HUDEP-2 (cell line): ENCODE measurements at regions not wholly inside any gene's neighbourhood (a gene's known extent, or its start where the extent isn't known, plus 50 kb on each side); places are given as distances from the start of the nearest gene placed in this dataset.

Experiments used
- DNase-seq, 76 experiments: peaks; one replicate each; lab custom pipeline; 2025; ENCODE audit not compliant: unreplicated experiment in 76 of 76; lab: John Stamatoyannopoulos, UW

DNA sequence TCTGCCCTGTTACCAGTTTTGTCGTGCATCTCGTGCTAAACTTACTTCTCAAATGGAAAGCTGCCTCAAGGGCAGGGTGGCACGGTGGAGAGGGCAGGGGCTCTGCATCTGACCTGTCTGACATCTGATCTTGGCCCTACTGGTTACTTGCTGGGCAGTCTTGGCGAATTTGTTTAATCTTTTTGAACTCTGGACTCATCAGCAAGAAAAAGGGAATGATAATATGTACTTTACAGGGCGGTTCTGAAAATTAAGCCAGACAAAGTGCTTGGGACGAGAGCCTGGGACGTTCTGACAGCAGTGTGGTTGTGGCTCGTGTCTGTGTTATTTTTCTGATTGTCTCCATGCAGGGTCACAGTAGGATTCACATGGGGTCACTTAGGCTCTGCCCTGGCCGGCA lies 659.3 kb downstream of the VRK1 start:
- DNase-seq = no peak

DNA sequence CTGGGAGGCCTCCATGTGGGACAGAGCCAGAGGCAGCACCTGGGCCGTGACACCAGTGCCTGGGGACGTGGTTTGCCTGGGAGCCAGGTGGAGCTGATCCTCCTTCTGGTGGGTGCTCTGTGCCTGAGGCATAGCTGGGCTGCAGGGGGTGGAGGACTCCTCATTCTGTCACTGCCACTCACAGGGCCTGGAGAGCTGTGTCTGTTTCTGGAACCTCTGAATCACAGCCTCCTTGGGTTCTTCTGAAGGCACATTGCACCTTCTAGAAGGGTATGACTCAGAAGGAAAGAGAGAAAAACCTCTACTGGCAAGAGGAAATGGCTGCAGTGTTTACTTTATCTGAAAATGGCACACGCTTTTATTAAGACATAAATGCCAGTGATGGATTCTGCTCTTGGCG lies 659.8 kb downstream of the VRK1 start:
- no peak for DNase-seq

DNA sequence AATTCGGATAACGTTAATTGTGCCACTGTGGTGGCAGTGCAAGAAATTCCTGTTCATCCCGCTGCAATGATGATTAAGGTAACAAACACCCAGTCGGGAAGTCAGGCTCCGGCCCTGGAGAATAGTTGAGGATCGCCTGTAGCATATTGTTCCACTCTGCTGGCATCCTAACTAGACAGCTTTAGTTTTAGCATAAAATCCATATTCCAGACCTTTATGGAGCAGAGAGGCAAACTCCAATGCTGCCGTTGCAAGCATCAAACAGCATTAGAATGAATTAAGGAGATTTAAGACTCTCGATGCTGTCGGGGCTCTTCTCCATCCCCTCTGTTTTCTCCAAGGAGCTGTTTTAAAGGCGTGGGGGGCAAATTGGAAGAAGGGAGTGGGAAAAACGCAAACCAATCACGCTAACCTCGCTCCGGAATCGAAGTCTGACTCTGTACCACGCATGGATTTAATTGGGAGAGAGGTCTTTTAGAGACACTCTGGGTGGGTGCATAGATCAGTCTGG lies 660.4 kb downstream of the VRK1 start:
- no peak for DNase-seq

DNA sequence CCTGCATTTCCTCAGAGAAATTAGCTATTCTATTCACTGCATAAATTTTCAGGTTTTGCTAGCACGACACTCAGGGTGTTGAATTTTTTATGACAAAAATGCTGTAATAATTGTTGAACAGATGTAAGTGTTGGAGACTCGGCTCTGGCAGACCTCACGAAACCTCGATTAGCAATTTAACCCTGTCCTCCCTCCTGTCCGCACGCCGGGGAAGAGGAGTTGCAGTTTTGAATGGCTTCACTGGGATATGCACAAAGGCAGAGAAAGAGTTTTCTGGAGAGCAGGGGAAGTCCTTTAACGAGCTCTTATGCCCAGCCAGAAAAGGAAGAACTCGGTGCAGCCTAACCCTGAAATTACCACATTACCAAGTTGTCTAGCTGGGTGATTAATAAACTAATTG lies 661.1 kb downstream of the VRK1 start:
- no peak for DNase-seq

DNA sequence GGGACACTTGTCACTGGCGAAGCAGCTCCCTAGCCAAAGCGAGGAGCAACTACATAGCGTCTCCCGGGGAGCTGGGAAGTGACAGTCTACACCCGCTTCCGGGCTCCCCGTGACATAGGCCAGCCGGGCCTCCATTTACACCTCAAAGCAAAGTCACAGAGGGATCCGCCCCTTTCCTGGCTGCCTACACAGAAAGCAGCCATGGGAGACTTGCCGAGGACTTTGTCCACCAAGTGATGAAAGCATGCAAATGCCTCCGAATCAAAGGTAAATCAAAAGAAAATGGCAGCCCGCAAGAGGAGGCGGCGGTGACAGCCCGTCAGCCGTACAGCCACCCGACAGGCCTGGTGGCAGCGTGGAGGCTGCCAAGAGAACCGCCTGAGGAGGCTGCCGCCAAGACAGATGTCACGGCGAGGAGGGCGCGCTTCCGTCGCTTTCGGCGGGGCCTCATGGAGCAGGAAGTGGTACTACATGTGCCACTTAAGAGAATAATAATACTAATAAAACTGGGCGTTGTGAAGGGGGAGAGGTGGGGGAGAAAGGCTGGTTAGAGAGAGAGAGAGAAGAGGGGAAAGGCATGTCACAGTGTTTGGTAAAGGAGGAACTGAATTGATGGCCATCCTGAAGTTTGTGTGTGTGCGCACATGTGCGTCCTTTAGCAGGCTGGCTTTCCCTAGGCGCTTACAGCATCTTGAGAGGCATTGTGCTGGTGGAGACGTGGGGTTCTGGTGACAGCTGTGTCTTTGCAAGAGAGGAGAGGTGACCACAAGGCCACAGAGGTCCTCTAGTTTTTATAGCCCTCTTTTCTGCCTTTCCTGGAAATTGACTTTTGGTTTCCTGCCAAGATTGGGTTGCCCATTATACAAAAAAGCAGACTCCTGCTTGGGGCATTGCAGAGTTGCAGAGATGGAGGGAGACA lies 661.7 kb downstream of the VRK1 start:
- no peak for DNase-seq

DNA sequence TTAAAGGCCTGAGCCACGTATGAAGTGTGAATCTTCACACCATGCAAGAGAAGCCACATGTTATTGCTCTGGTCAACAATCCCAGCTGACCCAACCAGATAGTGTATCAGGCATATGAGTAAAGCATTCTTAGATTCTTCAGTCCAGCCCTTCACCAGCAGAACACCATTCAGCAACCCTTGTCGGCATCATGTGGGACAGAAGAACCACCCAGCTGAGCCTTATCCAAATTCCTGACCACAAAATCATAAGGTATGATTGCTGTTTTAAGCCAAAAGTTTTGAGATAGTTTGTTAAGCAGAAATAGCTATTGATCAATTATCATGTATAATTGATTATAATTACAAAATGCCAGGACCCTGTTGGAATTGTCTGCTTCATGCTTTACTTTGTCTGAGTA lies 664.9 kb downstream of the VRK1 start:
- DNase-seq = no peak

DNA sequence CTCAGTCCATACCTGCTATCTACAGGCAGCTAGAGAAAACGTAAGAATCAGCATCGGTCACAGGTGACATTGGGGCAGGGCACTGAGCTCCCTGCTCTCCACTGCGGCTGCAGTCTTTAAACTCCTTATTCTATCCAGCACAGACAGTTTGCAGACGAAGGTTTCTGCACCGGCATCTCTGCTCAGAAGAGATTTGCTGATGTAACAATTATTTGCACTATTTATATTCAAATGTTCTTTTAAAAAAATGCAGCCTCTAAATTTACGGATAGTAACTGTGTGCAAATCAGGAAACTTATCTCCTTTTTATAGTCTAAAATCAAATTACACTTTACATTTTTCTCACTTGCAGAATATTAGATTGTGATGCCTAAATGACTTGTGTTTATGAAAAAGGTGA lies 671.0 kb downstream of the VRK1 start:
- DNase-seq = no peak

DNA sequence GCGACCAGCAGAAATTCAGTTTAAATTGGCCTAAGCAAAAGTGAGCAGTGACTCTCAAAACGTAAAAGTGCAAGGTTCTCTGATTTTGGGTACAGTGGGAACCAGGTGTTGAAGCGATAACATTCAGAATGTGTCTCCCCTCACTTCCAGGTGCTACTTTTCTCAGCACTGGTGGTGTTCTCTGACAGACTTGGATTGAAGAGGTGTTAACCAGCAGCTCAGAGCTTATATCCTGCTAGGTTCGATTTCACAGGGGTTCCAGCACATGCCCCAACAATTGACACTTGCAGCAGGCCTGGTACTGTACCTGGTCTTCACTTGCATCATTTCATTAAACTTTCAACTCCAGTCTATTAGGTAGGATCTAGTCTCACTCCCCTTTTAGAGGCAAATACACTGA lies 680.2 kb downstream of the VRK1 start:
- DNase-seq = no peak

DNA sequence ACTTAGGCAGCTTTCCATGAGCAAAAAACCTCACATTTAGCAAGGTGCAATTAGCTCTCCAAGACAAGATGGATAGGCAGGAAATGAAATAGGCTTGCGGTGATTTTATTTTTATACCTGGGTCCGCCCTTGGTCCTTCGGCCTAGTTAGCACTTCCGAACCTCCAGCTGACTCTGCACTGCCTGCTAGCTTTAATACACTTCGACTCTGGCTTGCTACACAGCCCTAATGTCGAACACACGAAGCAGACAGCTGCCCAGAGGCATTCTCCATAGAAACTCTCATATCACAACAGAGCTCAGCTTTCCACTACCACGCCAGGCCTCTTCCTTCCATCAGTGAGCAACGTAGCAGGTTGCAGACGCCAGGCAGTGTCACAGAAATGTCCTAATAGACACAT lies 688.0 kb downstream of the VRK1 start:
- no peak for DNase-seq

DNA sequence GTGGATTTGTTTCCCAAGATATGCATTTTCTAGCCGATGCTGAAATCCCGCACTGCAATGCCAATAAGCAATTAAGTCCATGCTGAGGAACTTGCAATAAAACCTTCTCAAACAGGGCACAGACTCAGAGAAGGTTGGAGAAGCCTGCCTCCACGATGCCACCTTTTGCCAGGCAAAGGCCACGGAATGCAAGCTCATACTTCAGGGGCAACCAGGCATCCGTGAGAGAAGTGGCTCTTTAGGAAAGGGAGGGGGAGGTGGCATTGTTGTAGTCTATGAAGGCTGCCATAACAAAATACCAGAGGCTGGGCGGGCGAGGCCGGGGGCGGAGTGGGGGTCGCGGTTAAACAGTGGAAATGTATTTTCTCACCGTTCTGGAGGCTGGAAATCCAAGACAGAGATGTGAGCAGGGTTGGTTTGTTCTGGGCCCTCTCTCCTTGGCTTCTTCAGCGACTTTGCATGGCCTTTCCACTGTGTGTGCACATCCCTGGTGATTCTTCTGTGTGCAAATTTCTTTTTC lies 689.5 kb downstream of the VRK1 start:
- DNase-seq = no peak

DNA sequence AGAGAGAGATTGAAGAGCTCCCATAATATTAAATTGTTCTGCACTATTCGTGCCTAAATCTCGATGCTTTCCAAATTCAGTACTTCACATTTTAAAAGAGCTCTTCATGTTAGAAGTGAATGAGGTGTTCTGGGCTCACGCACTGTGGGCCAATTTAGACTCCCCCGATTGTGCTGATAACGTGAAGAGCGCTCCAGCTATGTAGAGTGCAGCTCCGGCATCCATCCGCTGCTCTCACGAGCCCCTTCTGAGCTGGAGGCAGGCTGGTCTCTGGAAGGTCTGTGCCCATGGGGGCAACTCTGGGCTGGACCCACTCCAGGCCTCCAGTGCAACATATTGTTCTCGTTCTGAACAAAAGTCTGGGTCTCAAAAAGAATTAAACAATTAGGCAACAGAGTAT lies 692.6 kb downstream of the VRK1 start:
- no peak for DNase-seq

DNA sequence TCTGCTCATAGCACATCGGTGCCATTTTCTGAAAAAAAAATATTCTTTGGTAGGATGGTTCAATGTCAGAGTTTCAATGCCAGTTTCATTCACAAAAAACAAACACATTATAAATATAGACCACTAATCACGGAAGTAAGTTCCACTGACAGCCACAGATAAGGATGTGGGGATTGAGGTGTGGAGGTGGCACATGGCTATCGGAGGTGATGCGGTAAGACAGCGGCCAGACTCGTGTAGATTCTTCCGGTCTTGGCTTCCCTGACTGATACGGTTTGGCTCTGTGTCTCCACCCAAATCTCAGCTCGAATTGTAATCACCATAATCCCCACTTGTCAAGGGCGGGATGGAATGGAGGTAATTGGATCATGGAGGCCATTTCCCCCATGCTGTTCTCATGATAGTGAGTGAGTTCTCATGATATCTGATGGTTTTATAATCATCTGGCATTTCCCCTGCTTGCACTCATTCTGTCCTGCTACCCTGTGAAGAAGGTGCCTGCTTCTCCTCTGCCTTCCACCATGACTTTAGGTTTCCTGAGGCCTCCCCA lies 693.4 kb downstream of the VRK1 start:
- no peak for DNase-seq

DNA sequence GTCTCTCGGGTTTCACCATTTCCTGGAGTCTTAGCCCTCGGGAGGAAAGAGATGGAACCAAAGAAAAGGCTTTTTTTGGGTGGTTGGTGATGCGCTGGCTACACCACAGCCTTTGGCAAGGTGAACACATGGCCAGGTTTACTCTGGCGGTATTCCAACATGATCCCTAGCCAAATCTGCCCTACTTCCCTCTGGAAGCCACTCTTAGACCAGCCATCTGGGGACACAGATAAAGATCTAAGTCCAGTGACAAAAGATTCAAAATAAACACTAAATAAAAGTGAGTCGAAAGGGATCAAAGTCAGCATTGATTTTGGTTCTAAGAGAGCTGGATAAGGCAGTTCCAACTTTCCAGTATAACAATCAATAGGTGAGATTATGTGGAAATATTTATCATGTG lies 694.5 kb downstream of the VRK1 start:
- no peak for DNase-seq

DNA sequence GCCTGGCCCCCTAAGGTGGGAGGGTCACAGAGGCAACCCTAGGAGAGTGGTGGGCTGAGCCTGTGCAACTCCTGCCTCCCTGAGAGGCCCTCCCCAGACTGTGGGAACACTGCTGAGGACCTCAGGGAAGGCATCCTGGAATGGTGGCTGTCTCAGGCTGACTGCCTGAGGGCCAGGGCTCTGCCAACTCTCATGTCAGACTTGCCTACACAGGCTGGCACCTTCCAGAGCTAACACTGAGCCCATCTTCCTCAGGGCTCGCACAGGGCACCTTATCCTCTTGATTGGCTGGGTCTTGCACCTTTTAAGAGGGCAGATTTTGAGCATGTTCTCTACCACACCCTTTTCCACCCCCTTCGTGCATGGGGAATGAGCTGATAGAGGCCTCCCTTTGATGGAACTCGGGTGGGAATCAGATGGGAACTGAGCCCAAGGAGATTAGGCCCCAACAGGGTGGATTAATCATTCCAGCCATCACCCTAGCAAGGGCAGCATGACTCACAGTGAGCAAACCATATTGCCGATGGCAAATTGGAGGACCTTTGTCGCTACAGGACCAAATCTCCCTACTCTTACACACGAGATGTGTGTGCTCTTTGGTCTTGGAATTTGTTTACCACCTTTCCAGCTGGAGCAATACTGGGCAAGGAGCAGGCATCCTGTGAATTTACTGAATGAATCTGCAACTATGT lies 702.8 kb downstream of the VRK1 start:
- no peak for DNase-seq

DNA sequence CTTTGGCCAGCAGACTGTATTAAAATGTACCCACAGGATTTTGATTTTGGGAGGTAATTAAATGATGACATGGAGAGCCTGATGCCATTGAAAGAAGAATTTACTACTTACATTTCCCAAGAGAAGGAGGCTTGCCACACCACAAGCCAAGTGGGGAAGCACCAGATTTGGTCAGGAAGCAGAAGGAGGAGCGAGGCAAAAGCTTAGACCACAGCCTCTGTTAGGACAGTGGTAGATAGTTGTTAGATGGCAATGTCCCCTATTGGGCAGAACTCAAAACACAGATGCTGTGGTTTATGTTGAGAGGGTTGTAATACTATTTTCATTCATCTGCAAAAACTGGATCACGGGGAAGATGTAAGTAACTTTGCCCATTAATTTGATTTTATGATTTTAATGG lies 709.4 kb downstream of the VRK1 start:
- DNase-seq = no peak

DNA sequence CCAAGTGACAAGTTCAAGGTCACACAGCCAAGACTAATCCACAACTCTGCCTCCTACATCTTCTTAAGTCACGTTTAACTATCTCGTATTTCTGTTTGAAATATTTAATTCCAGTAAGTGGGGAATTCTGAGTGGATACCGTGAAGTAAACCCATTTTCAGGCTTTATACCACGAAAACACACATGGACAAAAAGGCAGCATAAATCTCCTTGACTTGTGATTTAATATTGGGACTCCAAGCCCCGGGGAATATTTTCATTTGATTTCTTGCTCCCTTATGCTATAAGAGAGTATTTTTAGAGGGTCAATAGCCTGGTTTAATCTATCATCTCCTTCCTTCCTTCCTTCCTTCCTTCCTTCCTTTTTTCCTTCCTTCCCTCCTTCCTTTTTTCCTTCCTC lies 716.7 kb downstream of the VRK1 start:
- no peak for DNase-seq

DNA sequence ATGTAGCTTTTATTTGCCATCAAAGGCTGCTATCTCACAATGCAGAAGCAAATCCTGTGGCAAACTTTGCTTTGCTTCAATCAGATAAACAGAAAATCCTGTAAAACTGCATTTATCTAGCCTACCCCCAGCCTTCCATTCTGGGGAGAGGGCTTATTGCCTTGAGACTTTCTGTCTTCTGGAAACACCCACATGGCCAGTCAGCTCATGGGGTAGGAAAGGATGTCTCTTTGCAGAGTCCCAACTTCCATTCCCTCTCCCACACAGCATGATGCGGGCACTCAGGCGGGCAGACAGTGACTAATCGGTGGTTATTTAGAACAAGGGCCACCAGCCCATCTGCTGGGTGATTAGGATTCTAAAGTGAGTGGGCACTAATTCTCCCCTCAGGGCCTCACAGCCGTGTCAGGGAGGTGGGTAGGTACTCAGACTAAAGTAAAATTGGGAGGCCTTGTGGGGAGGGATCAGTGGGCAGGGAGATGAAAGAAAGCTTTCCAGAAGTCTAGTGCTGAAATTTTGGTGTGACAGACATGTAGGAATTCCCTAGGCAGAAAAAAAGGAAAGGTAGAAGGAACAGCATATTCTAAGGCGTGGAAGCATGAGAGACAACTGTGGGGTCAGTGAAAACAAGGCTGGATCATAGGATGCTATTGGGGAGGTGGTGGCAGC lies 720.5 kb downstream of the VRK1 start:
- DNase-seq = no peak

DNA sequence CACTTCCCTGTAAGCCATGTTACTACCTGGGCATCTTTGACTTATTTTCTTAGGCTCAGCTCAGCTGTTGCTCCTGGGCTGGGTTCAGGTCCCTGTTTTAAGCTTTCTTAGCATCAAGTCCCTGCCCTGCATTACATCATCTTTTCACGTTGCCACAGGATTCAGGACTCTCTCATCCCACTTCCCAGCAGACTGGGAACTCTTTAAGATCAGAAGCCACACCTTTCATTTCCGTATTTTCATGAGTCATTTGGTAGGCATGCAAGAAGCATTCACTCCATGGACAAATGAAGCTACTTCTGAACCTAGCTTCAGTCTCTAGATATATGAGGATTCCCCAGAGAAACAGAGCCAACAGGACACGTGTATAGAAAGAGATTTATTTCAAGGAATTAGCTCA lies 726.8 kb downstream of the VRK1 start:
- DNase-seq = no peak

DNA sequence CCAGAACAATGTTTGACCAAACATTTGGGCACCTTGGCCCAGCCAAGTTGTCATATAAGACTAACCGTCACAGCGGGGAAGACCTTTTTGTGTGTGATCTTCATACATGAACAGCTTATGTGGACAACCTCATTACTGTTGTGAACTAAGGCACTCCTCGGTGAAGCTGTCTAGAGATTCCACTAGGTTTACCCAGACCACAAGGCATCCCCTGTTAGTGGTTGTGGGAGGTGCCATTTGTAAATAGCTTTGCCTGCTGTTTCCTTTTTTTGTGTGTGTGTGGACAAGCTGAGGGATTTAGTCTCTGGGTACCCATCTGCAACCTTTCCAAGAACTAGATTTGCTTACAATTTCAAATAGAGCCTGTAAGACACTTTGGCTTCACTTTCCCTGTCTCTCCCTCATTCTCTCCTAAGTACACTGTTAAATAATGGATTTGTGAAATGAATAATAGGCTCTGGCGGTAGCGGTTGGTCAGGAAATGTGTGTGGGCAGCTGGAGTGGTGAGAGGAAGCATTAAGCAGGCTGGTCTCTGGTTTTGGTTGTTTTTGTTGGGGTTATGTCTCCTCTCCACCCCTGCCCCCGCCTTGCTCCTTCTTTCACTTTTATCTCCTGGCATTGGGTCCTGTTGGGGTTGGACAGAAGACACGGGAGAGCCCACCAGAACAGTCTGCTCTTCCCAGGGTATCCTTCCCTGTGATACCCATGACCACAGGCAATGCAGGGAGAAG lies 727.6 kb downstream of the VRK1 start:
- no peak for DNase-seq

DNA sequence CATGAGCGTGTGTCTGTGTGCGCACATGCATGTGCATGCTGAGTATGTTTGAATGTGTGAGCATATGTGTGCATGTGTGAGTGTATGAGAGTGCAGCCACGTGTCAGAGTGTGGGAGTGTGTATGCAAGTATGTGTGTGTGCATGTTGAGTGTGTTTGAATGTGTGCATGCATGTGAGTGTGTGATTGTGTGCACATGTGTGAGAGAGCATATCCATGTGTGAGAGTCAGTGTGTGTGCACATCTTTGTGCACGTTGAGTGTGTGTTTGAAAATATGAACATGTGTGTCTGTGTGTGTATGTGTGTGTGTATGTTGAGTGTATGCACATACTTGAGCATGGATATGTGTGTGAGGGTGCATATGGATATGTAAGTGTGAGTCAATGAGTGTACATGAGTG lies 730.8 kb downstream of the VRK1 start:
- DNase-seq = no peak
